HG02981 (cell line): ENCODE measurements at regions not wholly inside any gene's neighbourhood (a gene's known extent, or its start where the extent isn't known, plus 50 kb on each side); places are given as distances from the start of the nearest gene placed in this dataset.

Experiments used
- ATAC-seq: cut with Tn5 transposase; IDR thresholded peaks from one replicate; pipeline ENCODE4 v1.9.1; 2021; ENCODE audit warnings: mild to moderate bottlenecking, moderate library complexity; ENCODE audit not compliant: unreplicated experiment

- ATAC-seq: no peak
These were observed 312.6 kb upstream of the LMCD1 start for GRCh38 chr3:8189051-8189450.

- no peak for ATAC-seq
These were observed 310.2 kb upstream of the LMCD1 start for GRCh38 chr3:8191406-8191805.

GRCh38 chr3:8197384-8197783 is 304.2 kb upstream of the LMCD1 start:
- ATAC-seq: no peak

GRCh38 chr3:8198605-8199004 is 303.0 kb upstream of the LMCD1 start:
- no peak for ATAC-seq

- ATAC-seq: no peak
These were observed 300.6 kb upstream of the LMCD1 start for GRCh38 chr3:8200996-8201395.

GRCh38 chr3:8201886-8202285 is 299.7 kb upstream of the LMCD1 start:
- no peak for ATAC-seq

- ATAC-seq: no peak
These were observed 297.3 kb upstream of the LMCD1 start for GRCh38 chr3:8204331-8204730.

GRCh38 chr3:8204853-8205650 is 296.6 kb upstream of the LMCD1 start:
- ATAC-seq: no peak

GRCh38 chr3:8205881-8206280 is 295.7 kb upstream of the LMCD1 start:
- no peak for ATAC-seq

- ATAC-seq: no peak
These were observed 294.5 kb upstream of the LMCD1 start for GRCh38 chr3:8206971-8207617.

GRCh38 chr3:8210882-8211341 is 290.7 kb upstream of the LMCD1 start:
- no peak for ATAC-seq

- no peak for ATAC-seq
These were observed 288.8 kb upstream of the LMCD1 start for GRCh38 chr3:8212794-8213193.

GRCh38 chr3:8213286-8213685 is 288.3 kb upstream of the LMCD1 start:
- no peak for ATAC-seq

GRCh38 chr3:8215821-8216220 is 285.8 kb upstream of the LMCD1 start:
- ATAC-seq: no peak

GRCh38 chr3:8218353-8218940 is 283.2 kb upstream of the LMCD1 start:
- ATAC-seq: no peak

GRCh38 chr3:8220291-8220690 is 281.3 kb upstream of the LMCD1 start:
- no peak for ATAC-seq

GRCh38 chr3:8223766-8224165 is 277.9 kb upstream of the LMCD1 start:
- ATAC-seq: no peak

GRCh38 chr3:8224941-8225340 is 276.7 kb upstream of the LMCD1 start:
- ATAC-seq: no peak

- ATAC-seq: no peak
These were observed 267.7 kb upstream of the LMCD1 start for GRCh38 chr3:8233938-8234337.

GRCh38 chr3:8236264-8236663 is 265.4 kb upstream of the LMCD1 start:
- no peak for ATAC-seq

GRCh38 chr3:8237893-8238292 is 263.7 kb upstream of the LMCD1 start:
- no peak for ATAC-seq

- ATAC-seq: no peak
These were observed 263.2 kb upstream of the LMCD1 start for GRCh38 chr3:8238432-8238831.
